ENCODE measurements at regions not wholly inside any gene's neighbourhood (a gene's known extent, or its start where the extent isn't known, plus 50 kb on each side); places are given as distances from the start of the nearest gene placed in this dataset.

- H3K4me3 ChIP-seq (ENCODE audit: low read depth, low read length), result no peak overlapping the region
- DNase-seq (ENCODE audit: low read depth), result no peak
- no peak for TF ChIP-seq CTCF (conservative IDR thresholded peaks at IDR 0.05; ENCODE audit: low read depth, low read length)
Measured at GRCh38 chr2:138205281-138205680, 241.0 kb downstream of the HNMT start.

- no peak for TF ChIP-seq CTCF (conservative IDR thresholded peaks at IDR 0.05; ENCODE audit: low read depth, low read length)
- DNase-seq (ENCODE audit: low read depth), result no peak
- H3K4me3 ChIP-seq (ENCODE audit: low read depth, low read length), result no peak overlapping the region
Measured at GRCh38 chr2:138207074-138207930, 243.0 kb downstream of the HNMT start.

GRCh38 chr2:138209009-138209408 is 244.7 kb downstream of the HNMT start:
- no peak for DNase-seq (ENCODE audit: low read depth)
- H3K4me3 ChIP-seq (ENCODE audit: low read depth, low read length), result no peak overlapping the region
- TF ChIP-seq CTCF (conservative IDR thresholded peaks at IDR 0.05; ENCODE audit: low read depth, low read length), result no peak

GRCh38 chr2:138210487-138210886 is 246.2 kb downstream of the HNMT start:
- no peak for TF ChIP-seq CTCF (conservative IDR thresholded peaks at IDR 0.05; ENCODE audit: low read depth, low read length)
- DNase-seq (ENCODE audit: low read depth), result no peak
- no peak overlapping the region for H3K4me3 ChIP-seq (ENCODE audit: low read depth, low read length)

- DNase-seq (ENCODE audit: low read depth), result no peak
- no peak overlapping the region for H3K4me3 ChIP-seq (ENCODE audit: low read depth, low read length)
- TF ChIP-seq CTCF (conservative IDR thresholded peaks at IDR 0.05; ENCODE audit: low read depth, low read length), result no peak
Measured at GRCh38 chr2:138212434-138212833, 248.2 kb downstream of the HNMT start.

- H3K4me3 ChIP-seq (ENCODE audit: low read depth, low read length), result no peak overlapping the region
- no peak for TF ChIP-seq CTCF (conservative IDR thresholded peaks at IDR 0.05; ENCODE audit: low read depth, low read length)
- no peak for DNase-seq (ENCODE audit: low read depth)
Measured at GRCh38 chr2:138213084-138213483, 248.8 kb downstream of the HNMT start.

- TF ChIP-seq CTCF (conservative IDR thresholded peaks at IDR 0.05; ENCODE audit: low read depth, low read length), result no peak
- DNase-seq (ENCODE audit: low read depth), result no peak
- no peak overlapping the region for H3K4me3 ChIP-seq (ENCODE audit: low read depth, low read length)
Measured at GRCh38 chr2:138213624-138214023, 249.4 kb downstream of the HNMT start.
